ENCODE measurements at regions not wholly inside any gene's neighbourhood (a gene's known extent, or its start where the extent isn't known, plus 50 kb on each side); places are given as distances from the start of the nearest gene placed in this dataset.
"Not testable (repeated sequence)": the region's sequence is repeated elsewhere in the genome, so short reads cannot be mapped to it uniquely, and the experiment has no call there.

GRCh38 chr9:65386699-65387098, 101.7 kb upstream of the FOXD4L5 start:
- peaks cover 8 to 19% of the 10 kb centered on the region in 2 donors for H3K36me3 Mint-ChIP-seq
- H3K9me3 Mint-ChIP-seq, result peaks cover 24 to 35% of the 10 kb centered on the region in 2 donors
- peak in 1 of 2 donors; percentile 78 for ATAC-seq (replicated peaks)
- not testable (repeated sequence) for H3K4me1 Mint-ChIP-seq, H3K27me3 Mint-ChIP-seq, H3K27ac Mint-ChIP-seq, DNase-seq
- peak overlapping the region in 1 of 2 donors; percentile 68 for H3K4me3 Mint-ChIP-seq

- H3K27me3 Mint-ChIP-seq; H3K4me3 Mint-ChIP-seq; H3K4me1 Mint-ChIP-seq; H3K27ac Mint-ChIP-seq; ATAC-seq (replicated peaks); DNase-seq: not testable (repeated sequence)
- peaks cover 8 to 19% of the 10 kb centered on the region in 2 donors for H3K36me3 Mint-ChIP-seq
- peaks cover 24 to 34% of the 10 kb centered on the region in 2 donors for H3K9me3 Mint-ChIP-seq
These were observed 101.2 kb upstream of the FOXD4L5 start for GRCh38 chr9:65386191-65386590.

DNA sequence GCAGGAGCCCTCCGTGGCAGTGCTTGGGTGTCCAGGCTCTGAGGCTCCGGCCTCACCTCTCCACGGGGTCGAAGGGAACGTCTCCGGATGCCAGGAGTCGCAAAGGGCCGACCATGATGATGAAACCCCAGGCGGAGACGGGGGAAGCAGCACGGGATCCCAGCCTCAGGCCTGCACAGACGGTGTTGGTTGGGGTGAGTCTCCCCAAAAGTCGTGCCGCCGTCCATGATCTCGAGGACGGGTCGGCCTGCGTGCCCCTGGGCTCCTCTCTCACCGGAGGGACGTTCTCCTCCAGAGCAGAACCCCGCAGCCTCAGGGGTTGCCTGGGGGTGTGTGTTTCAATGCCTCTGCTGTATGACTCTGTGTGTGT, 100.6 kb upstream of the FOXD4L5 start:
- Mint-ChIP-seq H3K9me3 (peaks cover 20 to 29% of the 10 kb centered on the region in 2 donors), H3K36me3 (peaks cover 8 to 19% of the 10 kb centered on the region in 2 donors)
- not testable (repeated sequence) for H3K4me1 Mint-ChIP-seq; H3K27me3 Mint-ChIP-seq; H3K27ac Mint-ChIP-seq; H3K4me3 Mint-ChIP-seq; DNase-seq; ATAC-seq (replicated peaks)

GRCh38 chr9:65384759-65385654, 100.0 kb upstream of the FOXD4L5 start:
- not testable (repeated sequence) for H3K4me1 Mint-ChIP-seq; ATAC-seq (replicated peaks); H3K27ac Mint-ChIP-seq; H3K4me3 Mint-ChIP-seq; H3K27me3 Mint-ChIP-seq; DNase-seq
- Mint-ChIP-seq H3K36me3 (peaks cover 8 to 19% of the 10 kb centered on the region in 2 donors), H3K9me3 (peaks cover 20 to 29% of the 10 kb centered on the region in 2 donors)

DNA sequence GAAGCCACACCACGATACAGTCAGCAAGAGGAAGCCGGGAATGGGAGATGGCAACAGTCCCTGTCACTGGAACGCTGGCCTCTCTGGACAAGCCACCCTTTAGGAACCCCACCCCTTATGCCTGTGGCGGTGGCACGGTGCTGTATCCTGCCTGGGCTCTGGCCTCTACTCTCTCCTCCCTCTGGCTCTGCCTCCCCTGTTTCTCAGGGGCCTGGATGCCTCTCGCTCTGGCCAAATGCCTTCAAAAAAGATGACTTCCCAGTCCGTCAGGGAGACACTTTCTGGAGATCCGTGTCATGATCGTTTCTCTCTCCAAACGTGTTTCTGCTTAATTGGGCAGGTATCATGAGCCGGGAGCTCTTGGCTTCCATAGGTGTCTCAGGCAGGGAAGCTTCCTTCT, 99.1 kb upstream of the FOXD4L5 start:
- not testable (repeated sequence) for H3K4me3 Mint-ChIP-seq; ATAC-seq (replicated peaks); H3K27me3 Mint-ChIP-seq; H3K27ac Mint-ChIP-seq; H3K4me1 Mint-ChIP-seq; DNase-seq
- Mint-ChIP-seq H3K9me3 (peaks cover 18 to 25% of the 10 kb centered on the region in 2 donors), H3K36me3 (peaks cover 8 to 15% of the 10 kb centered on the region in 2 donors)

- not testable (repeated sequence) for ATAC-seq (replicated peaks); H3K27me3 Mint-ChIP-seq; H3K4me3 Mint-ChIP-seq; DNase-seq; H3K27ac Mint-ChIP-seq; H3K4me1 Mint-ChIP-seq
- H3K36me3 Mint-ChIP-seq, result peaks cover 8 to 15% of the 10 kb centered on the region in 2 donors
- peaks cover 16 to 25% of the 10 kb centered on the region in 2 donors for H3K9me3 Mint-ChIP-seq
These were observed 98.6 kb upstream of the FOXD4L5 start for GRCh38 chr9:65383646-65384045.

DNA sequence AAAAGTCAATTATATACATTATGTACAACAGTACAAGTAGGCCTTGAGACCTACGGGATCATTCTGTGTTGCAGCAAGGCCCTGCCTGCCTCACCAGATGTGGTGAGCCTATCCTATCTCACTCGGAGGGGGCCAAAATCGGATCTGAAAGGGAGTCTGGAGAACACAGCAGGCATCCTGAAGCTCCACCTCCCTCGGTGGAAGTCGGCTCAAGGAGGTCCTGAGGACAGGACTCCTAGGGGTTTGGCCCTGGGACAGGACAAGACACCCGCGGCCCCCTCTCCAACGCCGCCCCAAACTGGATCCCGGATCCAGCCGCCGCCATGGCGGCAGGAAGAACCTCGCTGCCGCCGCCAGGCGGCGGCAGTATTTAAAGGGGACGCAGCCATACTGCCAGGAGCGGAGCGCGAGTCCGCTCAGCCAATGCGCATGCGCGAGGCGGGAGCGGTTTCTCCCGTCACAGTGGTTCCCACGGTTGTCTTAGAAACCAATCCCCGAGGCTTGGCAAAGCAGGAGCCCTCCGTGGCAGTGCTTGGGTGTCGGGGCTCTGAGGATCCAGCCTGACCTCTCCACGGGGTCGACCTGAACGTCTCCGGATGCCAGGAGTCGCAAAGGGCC, 97.8 kb upstream of the FOXD4L5 start:
- H3K4me1 Mint-ChIP-seq; H3K27me3 Mint-ChIP-seq; DNase-seq; H3K27ac Mint-ChIP-seq; H3K4me3 Mint-ChIP-seq; ATAC-seq (replicated peaks): not testable (repeated sequence)
- Mint-ChIP-seq H3K36me3 (peaks cover 8 to 15% of the 10 kb centered on the region in 2 donors), H3K9me3 (peaks cover 15 to 25% of the 10 kb centered on the region in 2 donors)
